CD4-positive, alpha-beta T cell treated with Interleukin-12 subunit alpha and Interleukin-12 subunit beta, for 1 hour (primary cell): ENCODE measurements at regions not wholly inside any gene's neighbourhood (a gene's known extent, or its start where the extent isn't known, plus 50 kb on each side); places are given as distances from the start of the nearest gene placed in this dataset.

Experiments used
- DNase-seq: peaks from one replicate; pipeline ENCODE4 v3.0.0-alpha.2; 2020

DNA sequence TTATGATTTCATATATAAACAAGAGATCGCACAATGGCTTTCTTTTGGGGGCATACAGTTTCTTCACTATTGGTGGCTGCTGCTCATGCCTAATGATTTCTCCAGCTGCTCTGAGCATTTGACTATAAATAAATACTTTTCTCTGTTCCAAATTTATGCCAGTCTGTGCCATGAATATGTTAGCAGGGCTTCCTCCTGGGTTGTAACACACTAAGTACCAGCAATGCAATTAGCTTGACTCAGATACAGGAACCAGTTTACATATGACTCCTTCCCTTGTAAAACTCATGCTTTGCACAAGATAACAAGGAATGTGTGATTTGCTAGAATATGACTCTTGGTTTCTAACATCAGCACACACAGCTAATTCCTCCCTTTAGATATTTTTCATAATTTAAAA is 1629.7 kb downstream of the NCAM2 start:
- no peak for DNase-seq

DNA sequence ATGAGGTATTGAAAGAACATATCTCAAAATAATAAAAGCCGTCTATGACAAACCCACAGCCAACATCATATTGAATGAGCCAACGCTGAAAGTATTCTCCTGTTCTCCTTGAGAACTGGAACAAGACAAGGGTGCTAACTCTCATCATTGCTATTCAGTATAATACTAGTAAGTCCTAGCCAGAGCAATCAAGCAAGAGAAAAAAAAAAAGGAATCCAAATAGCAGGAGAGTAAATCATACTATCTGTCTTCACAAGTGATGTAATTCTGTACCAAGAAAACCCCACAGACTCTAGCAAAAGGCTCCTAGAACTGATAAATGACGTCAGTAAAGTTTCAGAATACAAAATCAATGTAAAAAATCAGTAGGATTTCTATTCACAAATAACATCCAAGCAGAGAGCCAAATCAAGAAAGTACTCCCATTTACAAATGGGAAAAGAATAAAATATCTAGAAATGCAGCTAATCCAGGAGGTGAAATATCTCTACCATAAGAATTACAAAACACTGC is 1632.8 kb downstream of the NCAM2 start:
- DNase-seq = no peak

DNA sequence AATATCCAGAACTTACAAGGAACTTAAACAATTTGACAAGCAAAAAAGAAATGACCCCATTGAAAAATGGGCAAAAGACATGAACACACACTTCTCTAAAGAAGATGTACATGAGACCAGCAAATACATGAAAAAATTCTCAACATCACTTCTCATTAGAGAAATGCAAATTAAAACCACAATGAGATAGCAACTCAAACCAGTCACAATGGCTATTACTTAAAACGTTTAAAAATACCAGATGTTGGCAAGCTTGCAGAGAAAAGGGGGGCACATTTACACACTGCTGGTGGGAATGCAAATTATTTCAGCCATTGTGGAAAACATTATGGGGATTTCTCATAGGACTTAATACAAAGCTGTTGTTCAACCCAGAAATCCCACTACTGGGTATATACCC is 1634.0 kb downstream of the NCAM2 start:
- no peak for DNase-seq

DNA sequence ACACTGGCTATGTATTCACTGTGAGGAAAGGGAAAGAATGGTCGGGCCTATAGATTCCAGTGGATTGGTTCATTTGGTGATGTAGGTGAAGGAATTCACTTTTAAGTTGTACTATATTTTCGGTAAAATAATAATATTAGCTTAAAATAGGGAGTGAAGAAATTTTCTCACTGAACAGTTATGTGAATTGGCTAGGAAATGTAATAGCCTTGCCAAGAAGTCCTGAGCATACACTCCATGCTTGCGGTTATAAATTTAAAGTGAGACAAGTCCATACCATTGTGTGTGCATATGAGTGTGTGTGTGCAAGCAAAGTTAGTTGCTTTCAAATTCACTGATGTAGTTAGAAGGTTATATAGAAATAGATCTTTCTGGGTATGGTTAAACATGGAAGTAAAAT is 1651.0 kb downstream of the NCAM2 start:
- no peak for DNase-seq

DNA sequence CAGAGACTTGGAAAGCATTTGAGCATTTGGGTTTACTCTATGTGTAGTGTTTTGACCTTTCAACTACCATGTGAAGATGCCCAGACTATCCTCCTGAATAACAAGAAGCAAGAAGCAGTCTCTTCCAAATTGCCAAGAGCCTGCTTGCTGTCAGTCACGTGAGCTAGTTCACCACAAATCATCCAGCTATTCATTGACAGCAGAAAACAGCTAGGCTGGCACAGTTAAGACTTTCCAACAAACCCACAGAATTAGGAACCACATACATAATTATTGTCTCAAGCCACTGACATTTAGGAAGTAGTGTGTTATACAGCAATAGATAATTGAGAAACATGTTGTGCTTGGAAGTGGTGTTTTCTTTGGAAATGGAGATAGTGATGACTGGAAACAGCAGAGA is 1652.0 kb downstream of the NCAM2 start:
- no peak for DNase-seq

DNA sequence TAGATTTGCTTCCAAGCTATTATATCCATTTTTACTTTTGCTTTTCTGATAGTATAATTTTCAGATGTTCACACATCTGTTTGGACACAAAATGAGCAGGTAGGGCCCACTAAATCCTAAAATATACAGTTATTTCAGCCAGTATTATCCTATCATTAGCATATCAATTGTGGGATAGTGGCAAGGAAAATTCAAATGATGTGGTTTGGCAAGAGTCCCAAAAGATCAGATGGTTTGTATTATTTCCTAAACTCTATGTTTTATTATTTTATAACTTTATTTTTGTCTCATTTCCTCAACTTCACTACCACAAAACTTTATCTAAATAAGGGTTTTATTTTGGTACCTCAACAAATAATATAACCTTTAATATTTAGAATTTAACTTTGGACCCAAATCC is 1659.6 kb downstream of the NCAM2 start:
- no peak for DNase-seq

DNA sequence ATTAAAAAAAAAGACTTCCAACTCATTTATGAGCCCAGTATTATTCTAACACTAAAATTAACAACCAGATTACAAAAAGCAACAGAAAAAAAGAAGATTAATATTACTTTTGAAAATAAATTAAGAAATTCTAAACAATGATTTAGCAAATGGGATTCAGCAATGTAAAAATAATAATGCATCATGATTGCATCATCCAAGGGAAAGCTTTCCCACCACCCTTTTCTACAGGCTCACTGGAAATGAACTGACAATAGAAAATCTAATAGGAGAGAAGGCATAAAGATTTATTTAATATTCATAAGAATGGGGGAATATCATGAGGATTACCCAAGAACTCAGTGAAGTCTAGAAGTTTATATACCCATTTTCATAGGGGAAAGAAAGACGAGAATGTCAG is 1671.9 kb downstream of the NCAM2 start:
- DNase-seq = no peak

DNA sequence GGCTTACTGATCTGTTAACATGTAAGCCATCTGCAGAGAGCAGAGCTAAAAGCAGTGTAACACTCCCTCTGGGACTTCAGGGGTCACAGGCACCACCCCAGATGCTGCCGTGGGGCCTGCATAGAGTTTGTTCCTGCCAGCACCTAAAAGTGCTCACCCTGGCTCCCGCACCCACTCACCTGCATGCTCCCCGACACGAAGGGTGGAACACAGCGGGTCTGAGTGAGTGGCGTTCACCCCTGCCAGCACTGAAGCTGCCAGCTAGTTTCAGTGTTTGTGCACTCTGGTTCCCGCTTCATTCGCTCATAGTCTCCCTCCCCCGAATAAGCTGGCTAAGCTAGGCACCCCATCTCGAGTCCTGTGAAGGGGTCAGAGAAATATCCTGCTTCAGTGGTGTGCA is 1681.0 kb downstream of the NCAM2 start:
- no peak for DNase-seq

DNA sequence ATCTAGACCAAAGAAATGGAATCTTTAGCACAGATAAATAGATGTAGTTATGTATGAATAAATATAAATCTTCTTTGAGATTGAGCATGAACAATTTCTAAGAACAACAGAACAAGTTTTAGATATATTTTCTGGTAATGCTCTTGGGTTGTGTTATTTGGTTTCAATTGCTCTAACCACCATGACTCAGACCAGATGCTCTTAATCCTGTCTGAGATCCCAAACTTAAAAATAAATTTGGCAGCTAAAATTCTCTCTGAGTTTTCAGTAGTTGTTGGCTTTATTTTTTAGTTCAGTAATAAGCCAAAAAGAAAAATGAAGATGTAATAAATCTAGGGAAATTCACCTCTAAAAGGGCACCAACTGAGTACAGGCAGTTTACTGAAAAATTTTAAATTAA is 1693.4 kb downstream of the NCAM2 start:
- no peak for DNase-seq

DNA sequence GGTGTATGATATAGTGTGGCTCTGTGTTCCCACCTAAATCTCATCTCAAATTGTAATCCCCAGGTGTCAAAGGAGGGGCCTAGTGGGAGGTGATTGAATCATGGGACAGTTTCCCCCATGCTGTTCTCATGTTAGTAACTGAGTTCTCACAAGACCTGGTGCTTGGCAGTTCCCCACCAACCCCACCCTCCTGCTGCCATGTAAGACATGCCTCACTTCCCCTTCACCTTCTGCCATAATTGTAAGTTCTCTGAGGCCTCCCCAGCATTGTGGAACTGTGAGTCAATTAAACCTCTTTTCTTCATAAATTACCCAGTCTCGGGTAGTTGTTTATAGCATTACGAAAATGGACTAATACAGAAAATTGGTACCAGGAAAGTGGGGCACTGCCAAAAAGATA is 1705.3 kb downstream of the NCAM2 start:
- no peak for DNase-seq

DNA sequence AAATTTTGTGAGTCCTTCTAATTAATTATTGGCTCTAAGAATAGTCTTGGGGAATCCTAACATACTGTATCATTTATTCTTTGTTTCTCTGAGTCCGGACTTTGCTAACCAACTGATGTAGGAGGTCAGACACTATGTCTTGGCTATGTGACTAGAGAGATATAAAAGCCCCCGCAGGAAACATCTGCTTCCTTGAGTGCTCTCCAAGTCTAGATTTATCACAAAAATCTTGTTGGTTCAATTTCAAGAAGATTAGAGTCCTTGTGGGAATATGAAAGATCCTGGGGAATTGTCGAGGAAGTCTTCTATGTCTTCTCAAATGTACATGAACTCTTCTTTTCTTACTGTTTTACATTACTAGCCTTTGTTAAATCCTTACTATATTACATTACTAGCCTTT is 1712.5 kb downstream of the NCAM2 start:
- DNase-seq = no peak

DNA sequence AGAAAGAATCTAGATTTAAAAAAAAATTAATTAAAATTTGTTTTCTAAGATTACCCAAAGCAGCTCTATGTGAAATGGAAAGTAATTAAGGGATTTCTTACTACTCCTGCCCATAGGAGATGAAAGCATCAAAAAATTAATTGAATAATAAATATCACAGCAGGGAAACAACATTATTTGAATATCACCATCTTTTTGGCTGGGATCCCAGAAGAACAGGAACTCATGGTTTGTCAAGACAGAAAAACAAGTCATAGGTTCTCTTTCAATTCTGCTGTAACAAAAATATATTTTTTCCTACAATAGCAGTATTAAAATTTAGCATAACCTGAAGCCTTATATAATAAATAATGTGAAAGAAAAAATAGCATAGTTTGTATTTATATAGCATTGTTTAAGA is 1713.4 kb downstream of the NCAM2 start:
- no peak for DNase-seq

DNA sequence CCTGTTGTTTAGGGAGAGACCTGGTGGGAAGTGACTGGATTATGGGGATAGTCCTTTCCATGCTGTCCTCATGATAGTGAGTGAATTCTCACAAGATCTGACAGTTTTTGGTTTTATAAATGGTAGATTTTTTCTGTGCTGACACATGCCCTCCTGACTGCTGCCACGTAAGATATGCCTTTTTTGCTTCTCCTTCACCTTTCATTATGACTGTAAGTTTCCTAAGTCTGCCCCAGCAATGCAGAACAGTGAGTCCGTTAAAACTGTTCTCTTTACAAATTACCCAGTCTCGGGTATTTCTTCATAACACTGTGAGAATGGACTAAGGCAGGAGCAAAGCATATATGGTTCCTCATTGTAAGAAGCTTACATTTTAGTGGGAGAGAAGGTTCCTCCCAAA is 1727.2 kb downstream of the NCAM2 start:
- DNase-seq = no peak

DNA sequence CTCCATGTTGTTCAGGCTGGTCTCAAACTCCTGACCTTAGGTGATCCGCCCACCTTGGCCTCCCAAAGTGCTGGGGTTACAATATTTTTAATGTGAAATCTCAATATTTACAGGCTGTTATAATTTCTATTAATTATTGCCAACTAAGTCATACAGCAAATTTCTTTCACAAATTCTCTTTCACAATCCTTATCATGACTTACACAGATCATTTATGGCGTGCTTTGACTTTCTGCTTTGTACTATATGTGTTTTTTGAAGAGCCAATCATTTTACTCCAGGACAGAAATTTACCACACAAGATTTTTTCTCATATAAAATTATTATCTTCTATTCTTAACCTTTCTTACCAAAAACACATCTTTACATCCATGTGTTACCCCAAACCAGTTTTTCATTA is 1729.9 kb downstream of the NCAM2 start:
- DNase-seq = no peak

DNA sequence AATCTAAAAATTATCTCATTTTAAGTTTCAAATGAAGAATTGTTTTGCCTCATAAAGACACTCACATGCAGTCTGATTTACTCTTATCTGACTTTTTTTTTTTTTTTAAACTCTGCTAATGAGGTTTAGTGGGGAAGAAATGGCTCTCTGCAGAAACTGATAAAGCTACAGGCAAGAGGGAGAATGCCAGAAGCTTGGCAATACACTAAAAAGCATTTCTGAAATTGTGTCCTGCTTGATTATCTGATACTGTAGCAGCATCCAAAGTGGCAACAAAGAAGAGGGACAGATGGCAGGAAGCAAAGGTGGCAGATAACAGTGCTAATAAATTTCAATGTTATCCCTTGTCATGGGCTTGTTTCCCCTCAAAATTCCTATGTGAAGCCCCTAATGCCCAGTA is 1744.9 kb downstream of the NCAM2 start:
- DNase-seq = no peak

DNA sequence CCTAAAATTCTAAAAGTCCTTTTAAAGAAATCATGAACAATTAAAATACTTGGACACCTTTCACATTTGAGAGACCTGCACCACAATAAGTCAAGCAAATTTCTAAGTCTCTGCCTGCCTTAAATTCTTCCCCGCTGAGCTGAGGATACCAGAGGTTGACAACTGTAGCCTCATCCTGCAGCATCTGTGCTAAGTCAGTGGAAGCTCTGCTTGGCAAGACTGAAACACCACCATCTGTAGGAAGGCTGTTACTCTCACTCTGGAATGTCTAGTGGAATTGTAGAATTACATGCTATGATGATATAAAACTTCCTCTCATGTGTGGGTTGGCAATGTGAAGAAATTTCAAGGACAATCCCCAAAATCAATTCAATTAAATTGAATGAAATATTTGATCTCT is 1756.5 kb downstream of the NCAM2 start:
- no peak for DNase-seq

DNA sequence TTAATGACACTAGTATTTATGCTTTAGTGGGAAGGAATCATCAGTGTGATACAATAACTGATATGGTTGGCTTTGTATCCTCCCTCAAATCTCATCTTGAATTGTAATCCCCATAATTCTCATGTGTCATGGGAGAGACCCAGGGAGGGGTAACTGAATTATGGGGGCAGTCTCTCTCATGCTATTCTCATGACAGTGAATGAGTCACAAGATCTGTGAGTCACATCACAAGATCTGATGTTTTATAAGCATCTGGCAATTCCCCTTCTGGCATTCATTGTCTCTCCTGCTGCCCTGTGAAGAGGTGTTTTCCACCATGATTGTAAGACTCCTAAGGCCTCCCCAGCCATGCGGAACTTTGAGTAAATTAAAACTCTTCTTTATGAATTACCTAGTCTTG is 1760.3 kb downstream of the NCAM2 start:
- no peak for DNase-seq

DNA sequence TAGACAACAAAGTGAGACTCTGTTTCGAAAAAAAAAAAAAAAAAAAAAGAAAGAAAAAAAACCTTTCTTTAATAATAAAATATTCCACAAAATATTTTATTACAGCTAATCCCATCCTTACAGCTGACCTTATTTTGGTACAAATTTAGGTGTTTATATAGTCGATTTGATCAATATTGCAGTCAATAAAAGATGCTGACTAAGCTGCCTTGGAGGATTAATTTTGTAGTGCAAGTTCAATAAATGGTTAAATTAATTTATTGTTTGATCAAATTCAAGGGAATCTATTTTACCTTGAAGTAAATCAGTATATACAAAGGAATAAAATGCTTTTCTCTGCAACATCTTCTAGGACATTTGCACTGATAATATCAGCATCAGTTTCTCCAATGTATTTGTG is 1764.3 kb downstream of the NCAM2 start:
- no peak for DNase-seq

DNA sequence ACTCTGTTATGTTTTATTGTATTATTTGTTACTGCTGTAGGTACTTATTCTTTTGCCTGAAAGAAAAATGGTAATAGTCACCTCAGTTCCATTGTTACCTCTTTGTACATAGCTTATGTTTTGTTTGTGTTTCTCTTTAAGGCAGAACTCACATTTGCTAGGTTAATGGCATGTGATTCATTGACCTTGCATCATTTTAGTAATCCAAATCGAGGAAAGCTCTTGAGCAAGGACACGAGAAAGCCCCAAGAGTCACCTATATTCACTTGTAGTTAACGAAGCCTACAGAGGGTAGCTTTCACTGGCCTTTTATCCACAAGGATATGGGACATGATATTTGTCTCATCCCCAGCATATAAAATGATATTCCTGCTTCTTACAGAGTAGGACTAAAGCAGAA is 1765.2 kb downstream of the NCAM2 start:
- DNase-seq = no peak

DNA sequence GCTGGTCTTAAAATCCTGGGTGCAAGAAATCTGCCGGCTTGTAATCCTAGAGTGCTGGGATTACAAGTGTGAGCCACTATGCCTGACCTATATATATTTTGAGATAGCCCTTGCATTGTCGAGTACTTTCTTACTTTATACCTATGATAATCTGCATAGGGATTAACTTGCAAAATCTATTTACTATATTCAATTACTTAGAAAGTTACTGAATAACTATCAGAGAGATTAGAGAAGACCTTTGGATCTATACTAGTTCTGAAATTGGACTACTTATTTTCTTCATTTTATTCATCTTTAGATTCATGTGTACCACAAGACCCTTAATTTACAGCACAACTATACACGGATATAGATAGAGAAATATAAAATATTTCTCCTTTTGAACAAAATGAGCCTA is 1766.0 kb downstream of the NCAM2 start:
- no peak for DNase-seq

DNA sequence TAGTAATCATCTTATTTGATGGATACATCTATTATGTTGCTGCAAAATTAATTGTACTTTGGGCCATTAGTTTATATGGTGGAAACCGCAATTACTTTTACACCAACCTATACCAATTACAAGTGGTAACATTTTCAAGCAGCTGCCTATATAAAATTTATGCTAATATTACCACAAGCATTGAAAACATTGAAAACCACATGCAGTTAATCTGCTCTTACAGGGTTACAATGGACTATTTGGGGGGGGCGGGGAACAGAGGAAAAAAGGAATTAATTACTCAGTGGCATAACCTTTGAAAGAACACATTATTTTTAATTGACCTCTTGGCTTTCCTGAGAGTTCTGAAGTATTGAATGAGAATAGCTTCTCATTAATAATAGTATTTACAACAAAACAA is 1793.2 kb downstream of the NCAM2 start:
- no peak for DNase-seq

DNA sequence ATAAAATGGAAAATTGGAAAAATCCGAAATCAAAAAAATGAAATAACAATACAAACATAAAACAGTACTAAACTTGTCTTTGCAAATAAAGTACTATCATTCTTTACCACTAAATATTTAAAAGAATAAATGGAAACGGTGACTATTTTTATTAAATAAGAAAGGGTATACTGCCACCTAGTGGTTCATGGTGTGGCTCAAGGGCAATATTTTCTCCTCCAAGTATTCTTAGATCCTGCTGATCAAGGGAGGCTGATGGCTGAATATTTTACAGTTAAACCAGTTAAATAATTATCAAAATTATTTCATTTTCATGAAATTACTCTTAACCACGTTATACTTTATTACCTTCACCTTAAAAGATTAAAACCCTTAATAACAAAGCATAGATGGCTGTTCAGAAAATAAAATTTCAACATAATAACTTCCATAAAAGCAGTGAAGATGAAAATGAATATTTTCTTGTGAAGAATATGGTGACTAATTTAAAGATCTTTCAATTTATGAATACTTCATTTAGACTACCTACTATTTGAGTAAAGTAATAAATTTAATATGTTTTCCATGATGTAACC is 1793.9 kb downstream of the NCAM2 start:
- peak; percentile 30 for DNase-seq

DNA sequence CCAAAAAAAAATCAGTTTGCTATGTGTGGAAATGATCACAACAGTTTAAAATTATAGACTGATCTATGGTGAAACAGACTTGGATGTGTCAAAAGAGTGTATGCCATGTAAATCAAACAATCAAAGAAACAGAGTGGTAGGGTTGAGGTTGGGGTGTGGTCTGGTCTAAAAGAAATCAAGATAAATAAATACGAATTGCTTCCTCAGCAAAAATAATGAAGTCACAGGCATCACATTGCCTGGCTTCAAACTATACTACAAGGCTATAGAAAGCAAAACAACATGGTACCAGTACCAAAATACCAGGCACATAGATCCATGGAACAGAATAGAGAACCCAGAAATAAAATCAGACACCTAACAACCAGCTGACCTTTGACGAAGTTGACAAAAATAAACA is 1796.9 kb downstream of the NCAM2 start:
- DNase-seq = no peak

DNA sequence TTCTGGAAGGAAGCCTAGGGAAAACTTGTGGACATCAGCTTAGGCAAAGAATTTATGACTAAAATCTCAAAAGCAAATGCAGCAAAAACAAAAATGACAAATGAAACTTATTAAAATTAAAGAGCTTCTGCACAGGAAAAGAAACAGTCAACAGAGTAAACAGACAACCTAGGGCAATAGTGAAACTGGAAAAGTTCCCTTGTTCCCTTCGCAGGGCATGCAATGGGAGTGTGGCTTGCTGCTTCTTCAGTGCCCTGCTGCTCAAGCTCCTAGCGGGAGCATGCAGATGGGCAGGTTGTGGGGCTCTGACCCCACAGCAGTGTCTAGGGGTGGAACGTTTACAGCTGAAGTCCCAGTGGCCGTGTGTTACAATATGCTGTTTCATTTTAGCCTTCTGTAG is 1797.4 kb downstream of the NCAM2 start:
- no peak for DNase-seq

DNA sequence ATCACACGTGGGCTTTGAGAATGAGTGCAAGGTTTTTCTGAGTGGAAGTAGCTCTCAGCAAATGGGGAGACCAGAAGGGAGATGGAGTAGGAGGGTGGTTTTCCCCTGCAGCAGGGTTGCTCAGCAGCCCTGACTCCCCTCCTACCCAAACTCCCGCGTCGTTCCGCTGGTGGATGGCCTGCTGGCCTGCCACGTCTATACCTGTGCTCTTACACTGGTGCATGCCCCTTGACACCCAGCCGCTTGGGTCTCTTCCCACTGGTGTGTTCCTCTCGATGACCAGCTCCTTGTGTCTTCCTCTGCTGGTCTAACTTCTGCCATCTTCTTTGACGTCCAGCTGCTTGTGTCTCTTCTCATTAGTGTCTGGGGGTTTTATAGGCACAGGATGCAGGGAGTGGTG is 1797.9 kb downstream of the NCAM2 start:
- DNase-seq = no peak

DNA sequence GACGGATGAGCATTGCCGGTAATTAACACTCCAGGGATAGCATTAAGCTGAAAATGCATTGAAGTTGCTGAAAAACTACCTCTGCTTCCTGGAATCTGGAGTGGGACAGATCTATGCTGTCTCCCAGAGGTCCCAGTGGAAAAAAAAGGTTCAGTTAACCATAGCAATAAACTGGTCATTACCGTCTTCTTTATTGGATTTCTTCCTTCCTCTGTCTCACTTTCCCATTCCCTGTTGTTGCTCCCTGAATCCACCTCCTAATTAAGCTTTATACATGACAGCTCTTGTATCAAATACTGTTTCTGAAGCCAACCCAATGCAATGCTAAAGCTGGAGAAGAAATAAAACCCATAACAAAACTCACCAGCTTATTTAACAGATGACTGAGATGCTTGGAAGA is 1805.9 kb downstream of the NCAM2 start:
- DNase-seq = no peak
